ENCODE measurements at regions not wholly inside any gene's neighbourhood (a gene's known extent, or its start where the extent isn't known, plus 50 kb on each side); places are given as distances from the start of the nearest gene placed in this dataset.
"Not testable (repeated sequence)": the region's sequence is repeated elsewhere in the genome, so short reads cannot be mapped to it uniquely, and the experiment has no call there.

GRCh38 chr15:59896663-59897074 is 107.4 kb upstream of the FOXB1 start:
- no peak for DNase-seq (ENCODE audit: low read depth)

GRCh38 chr15:59894835-59895234 is 109.3 kb upstream of the FOXB1 start:
- no peak for DNase-seq (ENCODE audit: low read depth)

- peak; percentile 24 for DNase-seq (ENCODE audit: low read depth)
Measured at GRCh38 chr15:59892985-59893384, 111.1 kb upstream of the FOXB1 start.

GRCh38 chr15:59887870-59888269 is 116.2 kb upstream of the FOXB1 start:
- not testable (repeated sequence) for DNase-seq (ENCODE audit: low read depth)

- no peak for DNase-seq (ENCODE audit: low read depth)
Measured at GRCh38 chr15:59887211-59887610, 116.9 kb upstream of the FOXB1 start.

- DNase-seq (ENCODE audit: low read depth) = no peak
Measured at GRCh38 chr15:59886441-59886840, 117.7 kb upstream of the FOXB1 start.

GRCh38 chr15:59885832-59886231 is 118.3 kb upstream of the FOXB1 start:
- no peak for DNase-seq (ENCODE audit: low read depth)

GRCh38 chr15:59879506-59880265 is 124.4 kb upstream of the FOXB1 start:
- DNase-seq (ENCODE audit: low read depth) = no peak

GRCh38 chr15:59876140-59876539 is 128.0 kb upstream of the FOXB1 start:
- no peak for DNase-seq (ENCODE audit: low read depth)

GRCh38 chr15:59873644-59874272 is 130.4 kb upstream of the FOXB1 start:
- DNase-seq (ENCODE audit: low read depth) = no peak

GRCh38 chr15:59867086-59867855 is 136.8 kb upstream of the FOXB1 start:
- no peak for DNase-seq (ENCODE audit: low read depth)

- no peak for DNase-seq (ENCODE audit: low read depth)
Measured at GRCh38 chr15:59866642-59867041, 137.5 kb upstream of the FOXB1 start.

GRCh38 chr15:59862191-59863155 is 141.6 kb upstream of the FOXB1 start:
- no peak for DNase-seq (ENCODE audit: low read depth)

GRCh38 chr15:59847968-59848367 is 156.1 kb upstream of the FOXB1 start:
- no peak for DNase-seq (ENCODE audit: low read depth)

GRCh38 chr15:59845942-59846499 is 156.9 kb upstream of the BNIP2 start:
- no peak for DNase-seq (ENCODE audit: low read depth)

GRCh38 chr15:59843609-59844008 is 154.5 kb upstream of the BNIP2 start:
- DNase-seq (ENCODE audit: low read depth) = no peak

GRCh38 chr15:59841036-59841435 is 151.9 kb upstream of the BNIP2 start:
- DNase-seq (ENCODE audit: low read depth) = no peak

- DNase-seq (ENCODE audit: low read depth) = no peak
Measured at GRCh38 chr15:59839906-59840305, 150.8 kb upstream of the BNIP2 start.

GRCh38 chr15:59838900-59839299 is 149.8 kb upstream of the BNIP2 start:
- no peak for DNase-seq (ENCODE audit: low read depth)

- DNase-seq (ENCODE audit: low read depth) = no peak
Measured at GRCh38 chr15:59835776-59836175, 146.7 kb upstream of the BNIP2 start.

- DNase-seq (ENCODE audit: low read depth) = no peak
Measured at GRCh38 chr15:59834528-59834927, 145.4 kb upstream of the BNIP2 start.
